Epidermal melanocyte (primary cell): ENCODE measurements at regions not wholly inside any gene's neighbourhood (a gene's known extent, or its start where the extent isn't known, plus 50 kb on each side); places are given as distances from the start of the nearest gene placed in this dataset.
"Not testable (repeated sequence)": the region's sequence is repeated elsewhere in the genome, so short reads cannot be mapped to it uniquely, and the experiment has no call there.

ENCODE experiments used
- DNase-seq: peaks from one replicate; pipeline ENCODE4 v3.0.0; 2011; ENCODE audit warnings: low spot score; ENCODE audit not compliant: insufficient read length

DNA sequence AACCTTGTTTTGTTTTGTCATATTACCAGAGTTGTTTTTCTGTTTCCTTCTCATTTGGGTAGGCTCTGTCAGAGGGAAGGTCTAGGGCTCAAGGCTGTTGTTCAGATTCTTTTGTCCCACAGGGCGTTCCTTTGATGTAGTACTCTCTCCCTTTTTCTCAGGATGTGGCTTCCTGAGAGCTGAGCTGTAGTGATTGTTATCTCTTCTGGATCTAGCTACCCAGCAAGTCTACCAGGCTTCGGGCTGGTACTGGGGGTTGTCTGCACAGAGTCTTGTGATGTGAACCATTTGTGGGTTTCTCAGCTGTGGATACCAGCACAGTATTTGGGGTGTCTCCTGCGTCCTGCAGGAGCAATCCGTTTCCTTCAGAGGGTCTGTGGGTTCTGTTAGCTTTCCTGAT lies 74.2 kb upstream of the GNG12 start:
- DNase-seq, result not testable (repeated sequence)

DNA sequence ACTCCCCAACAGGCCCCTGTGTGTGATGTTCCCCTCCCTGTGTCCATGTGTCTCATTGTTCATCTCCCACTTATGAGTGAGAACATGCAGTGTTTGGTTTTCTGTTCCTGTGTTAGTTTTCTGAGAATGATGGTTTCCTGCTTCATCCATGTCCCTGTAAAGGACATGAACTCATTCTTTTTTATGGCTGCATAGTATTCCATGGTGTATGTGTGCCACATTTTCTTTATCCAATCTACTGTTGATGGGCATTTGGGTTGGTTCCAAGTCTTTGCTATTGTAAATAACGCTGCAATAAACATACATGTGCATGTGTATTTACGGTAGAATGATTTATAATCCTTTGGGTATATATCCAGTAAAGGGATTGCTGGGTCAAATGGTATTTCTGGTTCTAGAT lies 72.7 kb upstream of the GNG12 start:
- DNase-seq, result not testable (repeated sequence)

DNA sequence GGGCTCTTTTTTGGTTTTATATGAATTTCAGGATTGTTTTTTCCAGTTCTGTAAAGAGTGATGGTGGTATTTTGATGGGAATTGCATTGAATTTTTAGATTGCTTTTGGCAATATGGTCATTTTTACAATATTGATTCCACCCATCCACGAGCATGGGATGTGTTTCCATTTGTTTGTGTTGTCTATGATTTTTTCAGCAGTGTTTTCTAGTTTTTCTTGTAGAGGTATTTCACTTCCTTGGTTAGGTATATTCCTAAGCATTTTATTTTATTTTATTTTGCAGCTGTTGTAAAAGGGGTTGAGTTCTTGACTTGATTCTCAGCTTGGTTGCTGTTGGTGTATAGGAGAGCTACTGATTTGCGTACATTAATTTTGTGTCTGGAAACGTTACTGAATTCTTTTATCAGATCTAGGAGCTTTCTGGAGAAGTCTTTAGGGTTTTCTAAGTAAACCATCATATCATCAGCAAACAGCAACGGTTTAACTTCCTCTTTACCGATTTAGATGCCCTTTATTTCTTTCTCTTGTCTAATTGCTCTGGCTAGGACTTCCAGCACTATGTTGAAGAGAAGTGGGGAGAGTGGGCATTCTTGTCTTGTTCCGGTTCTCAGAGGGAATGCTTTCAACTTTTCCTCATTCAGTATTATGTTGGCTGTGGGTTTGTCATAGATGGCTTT lies 69.4 kb upstream of the GNG12 start:
- not testable (repeated sequence) for DNase-seq

DNA sequence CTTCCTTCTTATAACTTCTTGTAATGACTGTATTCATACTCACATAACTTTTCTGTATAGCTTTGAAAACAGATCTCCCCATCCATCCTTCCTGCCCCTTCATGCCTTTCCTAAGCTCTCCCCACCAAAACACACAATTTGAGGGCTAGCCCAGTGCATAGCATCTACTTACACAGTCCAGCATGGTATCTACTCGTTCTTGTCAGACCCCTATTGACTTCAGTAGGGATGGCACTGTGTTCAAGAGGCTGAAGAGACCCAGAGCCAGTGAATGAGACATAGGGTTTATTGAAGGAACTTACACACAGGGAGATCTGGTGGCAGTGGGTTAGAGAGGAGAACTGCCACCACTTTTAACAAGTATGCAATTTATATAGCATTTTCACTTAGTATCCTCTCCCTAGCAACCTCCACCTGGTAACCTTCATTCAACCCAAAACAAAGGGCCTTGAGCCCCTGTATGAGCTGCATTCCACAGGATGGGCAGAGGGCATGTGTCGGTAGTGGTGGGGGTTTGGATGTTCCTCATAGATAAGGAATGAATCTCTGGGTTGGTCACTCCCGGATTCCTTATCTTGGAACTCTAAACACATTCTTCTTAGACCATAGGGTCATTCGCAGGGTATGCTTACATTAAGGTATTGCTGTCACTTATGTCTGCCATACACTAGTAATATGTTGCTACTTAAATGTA lies 64.9 kb upstream of the GNG12 start:
- DNase-seq, result no peak

DNA sequence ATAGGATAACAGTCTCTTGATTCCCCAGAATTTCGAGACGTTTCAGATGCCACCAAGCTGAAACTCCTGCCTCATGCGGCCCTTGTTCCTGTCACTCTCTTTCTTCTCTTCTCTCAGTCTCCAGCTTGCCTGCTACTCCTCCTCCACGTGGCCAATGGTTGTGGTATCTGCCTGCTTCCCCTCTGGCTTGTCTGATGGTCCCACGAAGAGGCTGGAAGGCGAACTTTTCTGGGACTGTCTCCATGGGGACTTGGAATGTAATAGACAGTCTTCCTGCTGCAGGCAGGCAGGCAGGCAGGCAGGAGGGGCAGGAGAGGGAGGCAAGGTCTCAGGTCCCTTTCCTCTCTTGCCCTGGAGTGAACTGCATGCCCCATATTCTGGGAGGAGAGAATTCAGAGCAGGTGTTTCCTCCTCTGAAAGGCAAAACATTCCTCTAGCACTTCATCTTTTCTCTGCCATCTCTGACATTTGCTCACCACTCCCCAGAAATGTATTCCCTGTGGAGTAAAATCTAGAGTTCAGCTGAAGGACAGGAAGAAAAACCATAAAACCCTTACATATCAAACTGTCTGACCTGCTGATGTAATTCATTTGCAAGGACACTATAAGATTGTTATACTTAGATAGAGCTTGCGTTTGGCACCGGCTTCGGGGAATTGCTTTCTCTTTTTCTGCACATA lies 64.1 kb upstream of the GNG12 start:
- DNase-seq, result no peak

DNA sequence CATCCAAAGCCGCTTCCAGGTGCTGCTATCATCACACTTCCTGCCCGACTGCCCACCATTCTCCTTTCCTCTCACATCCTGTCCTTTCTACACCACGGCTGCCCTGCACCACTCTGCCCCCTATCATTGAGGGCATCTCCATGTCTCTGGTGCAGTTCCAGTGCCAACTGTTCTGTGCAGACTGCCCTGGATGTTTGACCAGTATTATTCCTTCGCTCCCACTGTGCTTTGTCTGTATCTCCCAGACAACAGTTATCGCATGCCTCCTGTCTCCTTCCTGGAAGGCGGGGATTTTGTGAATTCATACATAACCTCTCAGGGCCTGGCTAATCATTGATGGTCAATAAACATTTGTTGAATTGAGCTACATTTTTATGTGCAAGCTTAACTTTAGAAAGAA lies 63.6 kb upstream of the GNG12 start:
- no peak for DNase-seq

DNA sequence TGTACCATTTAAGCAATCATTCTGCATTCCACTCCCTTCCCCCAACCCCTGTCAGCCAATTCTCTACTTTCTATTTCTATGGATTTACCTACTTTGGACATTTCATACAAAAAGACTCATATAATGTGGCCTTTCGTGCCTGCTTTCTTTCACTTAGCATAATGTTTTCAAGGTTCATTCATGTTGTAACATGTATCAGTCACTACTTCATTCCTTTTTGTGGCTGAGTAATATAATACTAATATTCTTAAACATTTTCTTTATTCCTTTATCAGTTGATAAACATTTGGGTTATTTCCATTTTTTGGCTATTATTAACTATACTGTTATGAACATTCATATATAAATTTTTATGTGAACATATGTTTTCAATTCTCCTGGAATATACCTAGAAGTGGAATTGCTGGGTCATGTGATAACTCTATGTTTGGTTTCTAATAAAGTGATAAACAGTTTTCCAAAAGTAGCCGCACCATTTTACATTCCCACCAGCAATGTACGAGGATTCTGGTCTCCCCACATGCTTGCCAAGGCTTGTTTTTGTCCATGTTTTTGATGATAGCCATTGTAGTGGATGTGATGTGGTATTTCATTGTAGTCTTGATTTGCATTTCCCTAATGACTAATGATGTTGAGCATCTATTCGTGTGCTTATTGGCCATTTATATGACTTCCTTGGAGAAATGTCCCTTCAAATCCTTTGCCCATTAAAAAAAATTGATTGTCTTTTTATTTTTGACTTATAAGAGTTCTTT lies 61.9 kb upstream of the GNG12 start:
- no peak for DNase-seq

DNA sequence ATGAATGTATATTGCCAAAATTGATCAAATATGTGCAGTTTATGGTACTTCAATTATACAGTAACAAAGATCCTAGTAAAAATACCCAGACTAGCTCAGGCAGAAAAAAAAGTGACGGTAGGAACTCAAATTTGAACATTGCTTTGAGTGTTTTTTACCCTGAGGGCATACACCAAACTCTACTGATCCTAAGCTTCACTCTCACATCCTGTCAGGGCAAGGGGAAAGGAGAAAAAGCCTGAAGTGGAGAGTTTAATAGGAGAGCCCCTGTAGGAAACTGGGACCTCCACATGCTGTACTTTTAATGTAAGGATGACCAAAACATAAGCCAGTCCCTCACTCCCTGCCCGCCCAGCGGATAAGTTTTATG lies 59.8 kb upstream of the GNG12 start:
- no peak for DNase-seq

DNA sequence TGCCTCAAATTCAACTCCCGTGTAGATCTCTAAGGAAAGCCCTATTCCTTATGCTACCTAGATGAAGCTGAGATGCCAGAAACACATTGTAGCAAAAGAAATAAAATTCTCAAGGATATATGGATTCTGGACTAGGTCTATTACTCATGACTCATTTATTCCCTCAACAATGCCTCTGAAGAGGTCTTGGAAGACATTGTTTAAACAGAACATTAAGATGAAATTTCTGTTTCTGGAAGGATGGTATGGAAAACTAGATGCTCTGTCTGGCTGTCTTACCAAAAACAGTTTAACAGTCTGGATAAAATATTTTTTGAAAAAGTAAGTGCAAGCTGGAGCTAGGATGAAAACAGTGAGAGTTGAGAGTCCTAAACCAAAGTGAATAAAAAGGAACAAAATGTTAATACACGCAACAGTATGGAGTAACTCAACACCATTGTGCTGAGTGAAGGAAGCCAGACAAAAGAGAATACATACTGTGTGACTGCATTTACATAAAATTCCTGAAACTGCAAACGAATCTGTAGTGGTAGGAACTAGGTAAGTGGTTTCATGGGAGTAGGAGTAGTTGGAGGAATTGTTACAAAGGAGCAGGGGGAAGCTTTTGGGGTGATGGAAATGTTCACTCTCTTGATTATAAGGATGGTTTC lies 59.3 kb upstream of the GNG12 start:
- no peak for DNase-seq

DNA sequence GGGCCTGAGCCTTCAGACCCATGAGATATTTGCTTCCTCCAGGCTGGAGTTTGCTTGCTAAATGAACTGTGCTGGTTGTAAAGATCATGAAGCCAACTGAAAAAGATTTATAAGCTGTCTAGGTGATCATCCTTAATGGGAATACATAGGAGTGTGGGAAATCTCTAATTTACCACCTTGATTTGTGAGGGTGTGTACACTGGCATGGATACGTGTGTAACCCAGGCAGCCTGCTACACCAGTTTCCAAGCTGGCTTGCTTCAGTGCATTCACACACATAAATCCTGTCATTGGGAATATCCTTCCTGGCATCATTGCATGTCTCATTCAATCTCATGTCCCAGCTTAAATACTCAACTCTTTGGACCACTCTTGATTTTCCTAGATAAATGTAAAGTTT lies 57.6 kb upstream of the GNG12 start:
- DNase-seq, result no peak

DNA sequence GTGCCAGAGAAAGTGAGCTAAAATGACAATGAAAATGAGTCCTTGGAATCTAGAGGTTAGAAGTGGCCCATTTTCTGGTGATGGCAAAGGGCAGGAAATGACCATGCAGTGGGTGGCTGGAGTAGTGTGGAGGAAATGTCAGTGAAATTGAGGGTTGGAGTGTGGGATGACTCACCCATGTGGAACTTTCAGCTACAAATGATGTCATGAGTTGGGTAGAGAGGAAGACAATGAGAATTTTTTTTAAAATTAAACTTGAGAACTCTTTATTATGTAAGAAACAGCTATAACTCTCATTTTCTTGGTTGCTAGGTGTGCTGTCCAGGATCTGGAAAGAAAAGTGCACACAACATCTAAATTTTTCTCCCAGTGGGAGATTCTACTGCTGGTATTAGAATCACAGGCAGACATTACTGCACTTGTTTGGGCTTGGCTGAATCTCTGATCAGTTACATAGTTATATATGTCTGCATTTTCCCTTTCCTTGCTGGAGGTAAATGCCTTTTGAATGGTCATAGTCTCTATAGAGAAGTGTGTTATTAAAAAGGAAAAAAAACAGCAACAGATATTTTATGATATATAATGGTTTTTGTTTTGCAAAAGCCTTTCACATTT lies 56.8 kb upstream of the GNG12 start:
- DNase-seq, result peak; percentile 34

DNA sequence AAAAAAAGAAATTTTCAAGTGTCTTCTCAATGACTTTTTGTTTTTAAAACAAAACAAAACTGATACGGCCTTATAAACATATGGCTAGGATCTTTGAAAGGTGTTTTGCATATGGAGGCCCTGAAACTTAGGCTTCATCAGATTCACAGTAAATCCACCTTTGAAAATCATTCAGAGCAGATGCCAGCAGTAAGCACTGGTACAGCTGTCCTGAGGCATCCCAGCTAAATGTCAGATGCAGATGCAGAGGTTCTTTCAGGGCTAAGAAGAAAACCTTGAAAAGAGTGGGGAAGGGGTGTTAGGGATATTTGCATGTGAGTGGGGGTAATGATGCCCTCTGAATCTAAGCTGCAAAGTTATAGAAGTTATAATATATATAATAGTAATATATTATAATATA lies 56.2 kb upstream of the GNG12 start:
- DNase-seq, result no peak

DNA sequence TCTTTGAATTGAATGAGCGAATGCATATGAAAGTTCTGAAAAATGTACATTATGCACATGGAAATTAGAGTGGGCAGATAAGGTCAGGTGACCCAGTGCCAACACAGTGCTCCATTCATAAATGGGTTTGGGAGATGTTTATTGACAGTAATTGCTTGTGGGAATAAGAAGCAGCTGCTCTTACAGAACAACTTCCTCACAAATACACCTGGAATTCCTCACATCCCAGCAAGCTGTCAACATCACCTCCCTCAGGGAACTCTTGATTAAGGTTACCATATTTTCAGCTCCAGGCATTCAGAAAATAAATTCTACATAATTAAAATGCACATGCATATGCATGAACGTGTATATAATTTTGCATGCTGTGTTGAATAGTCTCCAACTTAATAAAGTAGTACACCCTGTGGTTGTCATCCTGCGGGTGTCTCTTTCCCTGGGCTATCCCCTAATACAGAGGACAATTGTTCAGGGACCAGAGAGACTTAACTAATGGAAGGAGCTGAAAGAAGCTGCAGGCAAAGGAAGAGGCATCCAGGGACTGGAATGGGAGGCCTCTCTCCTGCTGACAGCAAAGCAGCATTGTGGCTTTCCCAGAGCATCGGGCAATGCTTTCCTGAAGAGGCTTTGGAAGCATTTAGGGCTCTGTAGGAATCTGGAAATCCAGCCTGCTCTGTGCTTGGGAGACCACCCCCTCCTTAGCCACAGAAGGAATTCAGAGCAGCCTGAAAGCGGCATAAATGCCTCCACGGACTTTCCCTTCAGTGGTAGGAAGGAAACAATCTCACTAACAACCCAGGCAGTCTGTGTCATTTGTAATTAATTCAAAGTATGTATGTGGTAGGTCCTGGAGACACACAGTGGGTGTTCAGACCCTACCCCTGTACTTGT lies 55.2 kb upstream of the GNG12 start:
- peak; percentile 25 for DNase-seq

DNA sequence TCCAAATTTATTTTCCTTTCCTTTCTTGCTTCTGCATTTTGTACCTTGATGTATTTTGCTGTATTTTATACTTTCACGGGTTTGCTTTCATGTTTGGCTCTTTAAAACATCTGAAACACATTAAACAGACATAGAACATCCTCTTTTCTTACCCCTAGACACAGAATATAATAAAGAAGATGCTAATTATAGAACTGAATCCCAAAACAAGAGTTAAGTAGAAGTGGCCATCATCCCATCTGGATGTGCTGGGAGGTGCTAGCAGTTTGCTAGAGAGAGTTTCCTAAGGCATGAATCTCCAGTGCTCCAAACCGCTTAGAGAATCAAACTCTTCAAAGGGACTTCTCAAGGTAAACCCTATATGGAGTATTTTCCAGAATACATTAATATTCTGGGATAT lies 53.9 kb upstream of the GNG12 start:
- DNase-seq, result no peak

DNA sequence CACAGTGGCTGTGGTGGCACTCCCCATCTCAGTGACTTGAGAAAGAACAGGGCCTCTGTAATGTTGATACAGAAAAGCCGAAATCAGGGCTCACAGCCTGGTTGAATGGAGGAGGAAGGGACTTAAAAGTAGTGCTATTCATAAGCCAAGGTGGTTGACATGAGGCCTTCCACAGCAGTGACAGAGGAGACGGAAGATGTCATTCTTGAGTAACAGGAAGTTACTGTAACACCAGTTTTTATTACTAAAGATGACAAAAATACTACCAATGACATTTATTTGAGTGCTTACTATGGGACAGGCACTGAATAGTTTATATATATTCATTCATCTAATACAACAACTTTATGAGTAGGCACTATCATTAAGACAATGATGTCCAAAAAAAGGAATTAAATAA lies 52.8 kb upstream of the GNG12 start:
- DNase-seq, result no peak

DNA sequence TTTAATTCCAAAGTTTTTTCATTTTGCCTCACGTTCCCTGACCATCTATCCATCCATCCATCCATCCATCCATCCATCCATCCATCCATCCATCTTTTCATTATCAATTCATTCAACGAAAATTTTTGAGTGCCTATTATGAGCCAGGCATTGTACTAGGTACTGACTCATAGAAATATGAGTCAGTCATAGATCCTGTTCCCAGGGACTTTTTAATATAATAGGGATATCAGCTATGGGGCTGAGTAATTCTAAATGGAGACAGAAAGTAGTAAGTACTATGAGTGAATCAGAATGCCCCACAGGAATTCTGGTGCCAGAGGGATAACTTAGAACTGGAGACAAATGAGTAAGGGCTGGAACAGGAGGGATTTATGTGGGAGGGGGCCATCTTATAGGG lies 49.8 kb upstream of the GNG12 start:
- DNase-seq, result no peak
